ENCODE measurements at regions not wholly inside any gene's neighbourhood (a gene's known extent, or its start where the extent isn't known, plus 50 kb on each side); places are given as distances from the start of the nearest gene placed in this dataset.

- H3K27ac ChIP-seq (replicated peaks): no peak overlapping the region
- DNase-seq (ENCODE audit: low read depth in 1 of 2, low spot score in 1 of 2): no peak
Observed at GRCh38 chr13:85093808-85094207, 705.4 kb downstream of the SLITRK6 start.

GRCh38 chr13:85091631-85092234, 707.5 kb downstream of the SLITRK6 start:
- Histone ChIP-seq H3K27me3 (ENCODE audit: insufficient read depth, poor library complexity, severe bottlenecking) (no peaks in the 10 kb centered on the region), H3K4me3 (replicated peaks; ENCODE audit: insufficient read depth, low read length) (no peak overlapping the region), H3K27ac (replicated peaks) (no peak overlapping the region)
- no peak for TF ChIP-seq REST (IDR thresholded peaks at IDR 0.05; ENCODE audit: insufficient replicate concordance, low read depth)
- no peak for TF ChIP-seq GABPA (IDR thresholded peaks at IDR 0.05; ENCODE audit: low read depth)
- no peak for TF ChIP-seq POLR2AphosphoS5 (IDR thresholded peaks at IDR 0.05; ENCODE audit: low read depth)
- TF ChIP-seq CTCF (IDR thresholded peaks at IDR 0.05; ENCODE audit: insufficient read depth, low read length): no peak
- TF ChIP-seq SPI1 (IDR thresholded peaks at IDR 0.05; ENCODE audit: borderline replicate concordance, low read depth): no peak
- DNase-seq (ENCODE audit: low read depth in 1 of 2, low spot score in 1 of 2): no peak

More at GRCh38 chr13:85093808-85094207, 705.4 kb downstream of the SLITRK6 start:
- Histone ChIP-seq H3K4me3 (replicated peaks; ENCODE audit: insufficient read depth, low read length) (no peak overlapping the region), H3K27me3 (ENCODE audit: insufficient read depth, poor library complexity, severe bottlenecking) (no peaks in the 10 kb centered on the region)
- TF ChIP-seq REST (IDR thresholded peaks at IDR 0.05; ENCODE audit: insufficient replicate concordance, low read depth): no peak
- TF ChIP-seq CTCF (IDR thresholded peaks at IDR 0.05; ENCODE audit: insufficient read depth, low read length): no peak
- TF ChIP-seq POLR2AphosphoS5 (IDR thresholded peaks at IDR 0.05; ENCODE audit: low read depth): no peak
- TF ChIP-seq GABPA (IDR thresholded peaks at IDR 0.05; ENCODE audit: low read depth): no peak
- no peak for TF ChIP-seq SPI1 (IDR thresholded peaks at IDR 0.05; ENCODE audit: borderline replicate concordance, low read depth)

- no peaks in the 10 kb centered on the region for H3K27me3 ChIP-seq (ENCODE audit: insufficient read depth, poor library complexity, severe bottlenecking)
- H3K4me3 ChIP-seq (replicated peaks; ENCODE audit: insufficient read depth, low read length): no peak overlapping the region
- TF ChIP-seq REST (IDR thresholded peaks at IDR 0.05; ENCODE audit: insufficient replicate concordance, low read depth) (no peak), POLR2AphosphoS5 (IDR thresholded peaks at IDR 0.05; ENCODE audit: low read depth) (no peak), CTCF (IDR thresholded peaks at IDR 0.05; ENCODE audit: insufficient read depth, low read length) (no peak), GABPA (IDR thresholded peaks at IDR 0.05; ENCODE audit: low read depth) (no peak), SPI1 (IDR thresholded peaks at IDR 0.05; ENCODE audit: borderline replicate concordance, low read depth) (no peak)
- H3K27ac ChIP-seq (replicated peaks): no peak overlapping the region
- DNase-seq (ENCODE audit: low read depth in 1 of 2, low spot score in 1 of 2): no peak
Observed at GRCh38 chr13:85089186-85089585, 710.0 kb downstream of the SLITRK6 start.
